ENCODE measurements at regions not wholly inside any gene's neighbourhood (a gene's known extent, or its start where the extent isn't known, plus 50 kb on each side); places are given as distances from the start of the nearest gene placed in this dataset.
"Not testable (repeated sequence)": the region's sequence is repeated elsewhere in the genome, so short reads cannot be mapped to it uniquely, and the experiment has no call there.

GRCh38 chr14:97058589-97058988 lies 261.4 kb downstream of the VRK1 start:
- H3K4me1 ChIP-seq (ENCODE audit: control insufficient read depth, insufficient read depth, low read length), result no peaks in the 10 kb centered on the region
- no peak overlapping the region for H3K4me3 ChIP-seq (ENCODE audit: low read length)
- no peak overlapping the region for H3K4me2 ChIP-seq (ENCODE audit: low read length)
- no peaks in the 10 kb centered on the region for H3K27me3 ChIP-seq (ENCODE audit: control insufficient read depth, insufficient read depth, low read length)
- H3K9me3 ChIP-seq (replicated peaks; ENCODE audit: low read length), result peaks cover 17% of the 10 kb centered on the region
- no peak overlapping the region for H3K9ac ChIP-seq (ENCODE audit: low read depth, low read length)
- no peaks in the 10 kb centered on the region for H3K36me3 ChIP-seq (ENCODE audit: insufficient read depth, low read length)

- H3K27me3 ChIP-seq (ENCODE audit: control insufficient read depth, insufficient read depth, low read length), result no peaks in the 10 kb centered on the region
- H3K4me2 ChIP-seq (ENCODE audit: low read length), result no peak overlapping the region
- no peaks in the 10 kb centered on the region for H3K36me3 ChIP-seq (ENCODE audit: insufficient read depth, low read length)
- peaks cover 13% of the 10 kb centered on the region for H3K9me3 ChIP-seq (replicated peaks; ENCODE audit: low read length)
- H3K9ac ChIP-seq (ENCODE audit: low read depth, low read length), result no peak overlapping the region
- H3K4me3 ChIP-seq (ENCODE audit: low read length), result no peak overlapping the region
- H3K4me1 ChIP-seq (ENCODE audit: control insufficient read depth, insufficient read depth, low read length), result no peaks in the 10 kb centered on the region
Measured at GRCh38 chr14:97061198-97061597, 264.0 kb downstream of the VRK1 start.

- Histone ChIP-seq H3K4me1 (ENCODE audit: control insufficient read depth, insufficient read depth, low read length) (no peaks in the 10 kb centered on the region), H3K27me3 (ENCODE audit: control insufficient read depth, insufficient read depth, low read length) (no peaks in the 10 kb centered on the region), H3K36me3 (ENCODE audit: insufficient read depth, low read length) (no peaks in the 10 kb centered on the region), H3K4me3 (ENCODE audit: low read length) (no peak overlapping the region), H3K9me3 (replicated peaks; ENCODE audit: low read length) (peaks cover 13% of the 10 kb centered on the region), H3K4me2 (ENCODE audit: low read length) (no peak overlapping the region), H3K9ac (ENCODE audit: low read depth, low read length) (no peak overlapping the region)
Measured at GRCh38 chr14:97061714-97062113, 264.5 kb downstream of the VRK1 start.

- H3K4me1 ChIP-seq (ENCODE audit: control insufficient read depth, insufficient read depth, low read length), result no peaks in the 10 kb centered on the region
- no peak overlapping the region for H3K4me3 ChIP-seq (ENCODE audit: low read length)
- no peaks in the 10 kb centered on the region for H3K36me3 ChIP-seq (ENCODE audit: insufficient read depth, low read length)
- no peaks in the 10 kb centered on the region for H3K27me3 ChIP-seq (ENCODE audit: control insufficient read depth, insufficient read depth, low read length)
- H3K9me3 ChIP-seq (replicated peaks; ENCODE audit: low read length), result peaks cover 16% of the 10 kb centered on the region
- no peak overlapping the region for H3K9ac ChIP-seq (ENCODE audit: low read depth, low read length)
- H3K4me2 ChIP-seq (ENCODE audit: low read length), result no peak overlapping the region
Measured at GRCh38 chr14:97065305-97066067, 268.3 kb downstream of the VRK1 start.

GRCh38 chr14:97066068-97066899 lies 269.1 kb downstream of the VRK1 start:
- Histone ChIP-seq H3K9ac (ENCODE audit: low read depth, low read length) (no peak overlapping the region), H3K4me2 (ENCODE audit: low read length) (no peak overlapping the region), H3K27me3 (ENCODE audit: control insufficient read depth, insufficient read depth, low read length) (no peaks in the 10 kb centered on the region), H3K4me1 (ENCODE audit: control insufficient read depth, insufficient read depth, low read length) (no peaks in the 10 kb centered on the region), H3K36me3 (ENCODE audit: insufficient read depth, low read length) (no peaks in the 10 kb centered on the region), H3K9me3 (replicated peaks; ENCODE audit: low read length) (peaks cover 13% of the 10 kb centered on the region), H3K4me3 (ENCODE audit: low read length) (no peak overlapping the region)

- H3K36me3 ChIP-seq (ENCODE audit: insufficient read depth, low read length); H3K4me3 ChIP-seq (ENCODE audit: low read length); H3K27me3 ChIP-seq (ENCODE audit: control insufficient read depth, insufficient read depth, low read length); H3K9ac ChIP-seq (ENCODE audit: low read depth, low read length); H3K4me2 ChIP-seq (ENCODE audit: low read length); H3K4me1 ChIP-seq (ENCODE audit: control insufficient read depth, insufficient read depth, low read length): not testable (repeated sequence)
- peaks cover 10% of the 10 kb centered on the region for H3K9me3 ChIP-seq (replicated peaks; ENCODE audit: low read length)
Measured at GRCh38 chr14:97068293-97068692, 271.1 kb downstream of the VRK1 start.

- H3K27me3 ChIP-seq (ENCODE audit: control insufficient read depth, insufficient read depth, low read length), result no peaks in the 10 kb centered on the region
- H3K4me3 ChIP-seq (ENCODE audit: low read length), result no peak overlapping the region
- H3K4me2 ChIP-seq (ENCODE audit: low read length), result no peak overlapping the region
Measured at GRCh38 chr14:97070259-97070658, 273.1 kb downstream of the VRK1 start.

GRCh38 chr14:97071177-97071576 lies 274.0 kb downstream of the VRK1 start:
- H3K4me3 ChIP-seq (ENCODE audit: low read length), result no peak overlapping the region
- no peaks in the 10 kb centered on the region for H3K27me3 ChIP-seq (ENCODE audit: control insufficient read depth, insufficient read depth, low read length)
- peaks cover 3% of the 10 kb centered on the region for H3K9me3 ChIP-seq (replicated peaks; ENCODE audit: low read length)
- H3K9ac ChIP-seq (ENCODE audit: low read depth, low read length), result no peak overlapping the region
- H3K36me3 ChIP-seq (ENCODE audit: insufficient read depth, low read length), result no peaks in the 10 kb centered on the region
- no peak overlapping the region for H3K4me2 ChIP-seq (ENCODE audit: low read length)
- H3K4me1 ChIP-seq (ENCODE audit: control insufficient read depth, insufficient read depth, low read length), result no peaks in the 10 kb centered on the region

More at GRCh38 chr14:97070259-97070658, 273.1 kb downstream of the VRK1 start:
- no peaks in the 10 kb centered on the region for H3K36me3 ChIP-seq (ENCODE audit: insufficient read depth, low read length)
- H3K9me3 ChIP-seq (replicated peaks; ENCODE audit: low read length), result peaks cover 3% of the 10 kb centered on the region
- no peaks in the 10 kb centered on the region for H3K4me1 ChIP-seq (ENCODE audit: control insufficient read depth, insufficient read depth, low read length)
- no peak overlapping the region for H3K9ac ChIP-seq (ENCODE audit: low read depth, low read length)

GRCh38 chr14:97073622-97074021 lies 276.4 kb downstream of the VRK1 start:
- Histone ChIP-seq H3K9me3 (replicated peaks; ENCODE audit: low read length) (peaks cover 14% of the 10 kb centered on the region), H3K27me3 (ENCODE audit: control insufficient read depth, insufficient read depth, low read length) (no peaks in the 10 kb centered on the region), H3K4me3 (ENCODE audit: low read length) (no peak overlapping the region), H3K4me2 (ENCODE audit: low read length) (no peak overlapping the region), H3K36me3 (ENCODE audit: insufficient read depth, low read length) (no peaks in the 10 kb centered on the region), H3K4me1 (ENCODE audit: control insufficient read depth, insufficient read depth, low read length) (no peaks in the 10 kb centered on the region), H3K9ac (ENCODE audit: low read depth, low read length) (no peak overlapping the region)

- H3K9ac ChIP-seq (ENCODE audit: low read depth, low read length), result no peak overlapping the region
- no peak overlapping the region for H3K4me2 ChIP-seq (ENCODE audit: low read length)
- no peaks in the 10 kb centered on the region for H3K27me3 ChIP-seq (ENCODE audit: control insufficient read depth, insufficient read depth, low read length)
- H3K36me3 ChIP-seq (ENCODE audit: insufficient read depth, low read length), result no peaks in the 10 kb centered on the region
- H3K9me3 ChIP-seq (replicated peaks; ENCODE audit: low read length), result peaks cover 16% of the 10 kb centered on the region
- H3K4me3 ChIP-seq (ENCODE audit: low read length), result no peak overlapping the region
- H3K4me1 ChIP-seq (ENCODE audit: control insufficient read depth, insufficient read depth, low read length), result no peaks in the 10 kb centered on the region
Measured at GRCh38 chr14:97074456-97074855, 277.3 kb downstream of the VRK1 start.

- Histone ChIP-seq H3K9ac (ENCODE audit: low read depth, low read length) (no peak overlapping the region), H3K9me3 (replicated peaks; ENCODE audit: low read length) (peaks cover 14% of the 10 kb centered on the region), H3K4me2 (ENCODE audit: low read length) (no peak overlapping the region), H3K4me1 (ENCODE audit: control insufficient read depth, insufficient read depth, low read length) (no peaks in the 10 kb centered on the region), H3K36me3 (ENCODE audit: insufficient read depth, low read length) (no peaks in the 10 kb centered on the region), H3K4me3 (ENCODE audit: low read length) (no peak overlapping the region), H3K27me3 (ENCODE audit: control insufficient read depth, insufficient read depth, low read length) (no peaks in the 10 kb centered on the region)
Measured at GRCh38 chr14:97074856-97075255, 277.7 kb downstream of the VRK1 start.

Data from skeletal muscle satellite cell (primary cell).